Right lung (tissue), 2 donors: ENCODE measurements at regions not wholly inside any gene's neighbourhood (a gene's known extent, or its start where the extent isn't known, plus 50 kb on each side); places are given as distances from the start of the nearest gene placed in this dataset.

Source experiments
- DNase-seq, 2 donors: peaks; one replicate each; pipeline ENCODE4 v3.0.0-alpha.2; 2013

GRCh38 chr7:113464096-113464855 lies 345.9 kb upstream of the SMIM30 start:
- DNase-seq, result no peak

GRCh38 chr7:113460067-113460466 lies 341.7 kb upstream of the SMIM30 start:
- DNase-seq, result no peak

- no peak for DNase-seq
Measured at GRCh38 chr7:113456533-113456932, 338.2 kb upstream of the SMIM30 start.

GRCh38 chr7:113454597-113455169 lies 336.3 kb upstream of the SMIM30 start:
- DNase-seq, result no peak

- no peak for DNase-seq
Measured at GRCh38 chr7:113452245-113452644, 333.9 kb upstream of the SMIM30 start.

GRCh38 chr7:113446791-113447190 lies 328.4 kb upstream of the SMIM30 start:
- DNase-seq, result no peak

- DNase-seq, result no peak
Measured at GRCh38 chr7:113446391-113446790, 328.0 kb upstream of the SMIM30 start.

- DNase-seq, result no peak
Measured at GRCh38 chr7:113444261-113444660, 325.9 kb upstream of the SMIM30 start.

- no peak for DNase-seq
Measured at GRCh38 chr7:113440173-113440572, 321.8 kb upstream of the SMIM30 start.

GRCh38 chr7:113431406-113431805 lies 313.1 kb upstream of the SMIM30 start:
- no peak for DNase-seq

- DNase-seq, result no peak
Measured at GRCh38 chr7:113424185-113424817, 305.9 kb upstream of the SMIM30 start.

GRCh38 chr7:113421696-113422330 lies 303.5 kb upstream of the SMIM30 start:
- peak; percentile 44 to 67 for DNase-seq

GRCh38 chr7:113414401-113415035 lies 296.2 kb upstream of the SMIM30 start:
- DNase-seq, result no peak

GRCh38 chr7:113412410-113412809 lies 294.1 kb upstream of the SMIM30 start:
- DNase-seq, result no peak

- no peak for DNase-seq
Measured at GRCh38 chr7:113410796-113411195, 292.4 kb upstream of the SMIM30 start.

GRCh38 chr7:113408999-113409398 lies 290.6 kb upstream of the SMIM30 start:
- DNase-seq, result no peak

GRCh38 chr7:113405296-113406056 lies 287.1 kb upstream of the SMIM30 start:
- DNase-seq, result no peak

- DNase-seq, result no peak
Measured at GRCh38 chr7:113404245-113404644, 285.9 kb upstream of the SMIM30 start.

- DNase-seq, result no peak
Measured at GRCh38 chr7:113402482-113402881, 284.1 kb upstream of the SMIM30 start.

- DNase-seq, result no peak
Measured at GRCh38 chr7:113402005-113402404, 283.7 kb upstream of the SMIM30 start.

- no peak for DNase-seq
Measured at GRCh38 chr7:113394856-113395255, 276.5 kb upstream of the SMIM30 start.
